Upper lobe of right lung (tissue), 1 donor: ENCODE measurements at regions not wholly inside any gene's neighbourhood (a gene's known extent, or its start where the extent isn't known, plus 50 kb on each side); places are given as distances from the start of the nearest gene placed in this dataset.

Experiments used
- ATAC-seq: fragments of 200-7000 bp; cut with Tn5 transposase; one replicate; pipeline ENCODE4 v1.9.1; 2020; ENCODE audit warnings: mild to moderate bottlenecking, moderate library complexity
- DNase-seq: peaks from one replicate; pipeline ENCODE4 v3.0.0-alpha.2; 2020
- H3K27ac ChIP-seq: fragments of 200-600 bp; one replicate; pipeline ENCODE4 v1.8.0; 2022
- H3K27me3 ChIP-seq: fragments of 200-600 bp; one replicate; pipeline ENCODE4 v1.8.0; 2022; ENCODE audit warnings: mild to moderate bottlenecking
- H3K36me3 ChIP-seq: fragments of 200-600 bp; one replicate; pipeline ENCODE4 v1.8.0; 2022
- H3K4me1 ChIP-seq: fragments of 200-600 bp; one replicate; pipeline ENCODE4 v1.8.0; 2022
- H3K4me3 ChIP-seq: fragments of 200-600 bp; one replicate; pipeline ENCODE4 v1.8.0; 2022; ENCODE audit warnings: mild to moderate bottlenecking
- H3K9me3 ChIP-seq: fragments of 200-600 bp; one replicate; pipeline ENCODE4 v1.8.0; 2022
- intact Hi-C: fragments of 100-400 bp; cut with DNase I; formaldehyde crosslinking; loops from one replicate; pipeline ENCODE4 v1.11.0; 2022
- TF ChIP-seq, protein P1 (sequence below): fragments of 200-600 bp; IDR thresholded peaks from one replicate; pipeline ENCODE4 v1.8.0; 2022; ENCODE audit warnings: antibody characterized with exemption
- donor health status: DM: no; HTN: yes; CAD: no; lungs with severe emphysema.

DNA sequence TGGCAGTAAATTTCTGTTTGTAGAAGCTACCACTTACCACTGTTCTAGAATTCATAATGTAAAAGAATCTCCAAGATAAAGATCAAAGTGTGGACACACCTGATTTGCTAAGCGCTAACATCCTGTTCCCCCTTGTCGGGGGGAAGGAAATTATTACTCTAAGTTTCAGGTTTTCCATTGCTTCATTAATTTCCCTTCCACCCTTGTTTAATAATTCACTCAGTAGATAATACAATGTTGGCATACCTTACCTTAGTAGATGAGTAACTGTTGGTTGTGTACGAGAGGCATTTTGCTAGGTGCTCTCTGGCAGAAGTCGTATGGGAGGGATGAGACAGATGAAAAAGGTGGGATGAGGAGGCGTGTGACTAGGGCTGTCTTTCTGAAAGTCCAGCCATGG lies 641.2 kb upstream of the ARRDC4 start:
- no peak overlapping the region for H3K27ac ChIP-seq
- H3K36me3 ChIP-seq, result no peaks in the 10 kb centered on the region
- no peaks in the 10 kb centered on the region for H3K9me3 ChIP-seq
- no peak overlapping the region for H3K4me3 ChIP-seq
- no peaks in the 10 kb centered on the region for H3K27me3 ChIP-seq
- intact Hi-C loops, result no loop called here
- TF ChIP-seq, protein P1, sequence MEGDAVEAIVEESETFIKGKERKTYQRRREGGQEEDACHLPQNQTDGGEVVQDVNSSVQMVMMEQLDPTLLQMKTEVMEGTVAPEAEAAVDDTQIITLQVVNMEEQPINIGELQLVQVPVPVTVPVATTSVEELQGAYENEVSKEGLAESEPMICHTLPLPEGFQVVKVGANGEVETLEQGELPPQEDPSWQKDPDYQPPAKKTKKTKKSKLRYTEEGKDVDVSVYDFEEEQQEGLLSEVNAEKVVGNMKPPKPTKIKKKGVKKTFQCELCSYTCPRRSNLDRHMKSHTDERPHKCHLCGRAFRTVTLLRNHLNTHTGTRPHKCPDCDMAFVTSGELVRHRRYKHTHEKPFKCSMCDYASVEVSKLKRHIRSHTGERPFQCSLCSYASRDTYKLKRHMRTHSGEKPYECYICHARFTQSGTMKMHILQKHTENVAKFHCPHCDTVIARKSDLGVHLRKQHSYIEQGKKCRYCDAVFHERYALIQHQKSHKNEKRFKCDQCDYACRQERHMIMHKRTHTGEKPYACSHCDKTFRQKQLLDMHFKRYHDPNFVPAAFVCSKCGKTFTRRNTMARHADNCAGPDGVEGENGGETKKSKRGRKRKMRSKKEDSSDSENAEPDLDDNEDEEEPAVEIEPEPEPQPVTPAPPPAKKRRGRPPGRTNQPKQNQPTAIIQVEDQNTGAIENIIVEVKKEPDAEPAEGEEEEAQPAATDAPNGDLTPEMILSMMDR, result no peak
- no peaks in the 10 kb centered on the region for H3K4me1 ChIP-seq
- DNase-seq, result no peak
- no peak for ATAC-seq

DNA sequence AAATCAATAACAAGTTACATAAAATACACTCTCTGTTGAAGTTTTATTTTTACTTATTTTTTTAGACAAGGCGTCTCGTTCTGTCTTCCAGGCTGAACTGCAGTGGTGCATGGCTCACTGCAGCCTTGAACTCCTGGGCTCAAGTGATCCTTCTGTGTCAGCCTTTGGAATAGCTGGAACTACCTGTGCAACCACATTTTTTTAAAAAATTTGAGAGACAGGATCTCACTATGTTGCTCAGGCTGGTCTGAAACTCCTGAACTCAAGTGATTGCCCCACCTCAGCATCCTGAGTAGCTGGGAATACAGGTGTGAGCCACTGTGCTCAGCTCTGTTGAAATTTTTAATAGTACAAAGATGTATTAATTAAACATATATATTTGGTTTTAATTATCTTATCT lies 614.3 kb upstream of the ARRDC4 start:
- DNase-seq, result no peak
- no peak for ATAC-seq
- Histone ChIP-seq H3K9me3 (no peaks in the 10 kb centered on the region), H3K36me3 (no peaks in the 10 kb centered on the region), H3K4me3 (no peak overlapping the region), H3K27me3 (no peaks in the 10 kb centered on the region), H3K27ac (no peak overlapping the region), H3K4me1 (no peaks in the 10 kb centered on the region)
- TF ChIP-seq, protein P1, result no peak
- intact Hi-C loops, result no loop called here

DNA sequence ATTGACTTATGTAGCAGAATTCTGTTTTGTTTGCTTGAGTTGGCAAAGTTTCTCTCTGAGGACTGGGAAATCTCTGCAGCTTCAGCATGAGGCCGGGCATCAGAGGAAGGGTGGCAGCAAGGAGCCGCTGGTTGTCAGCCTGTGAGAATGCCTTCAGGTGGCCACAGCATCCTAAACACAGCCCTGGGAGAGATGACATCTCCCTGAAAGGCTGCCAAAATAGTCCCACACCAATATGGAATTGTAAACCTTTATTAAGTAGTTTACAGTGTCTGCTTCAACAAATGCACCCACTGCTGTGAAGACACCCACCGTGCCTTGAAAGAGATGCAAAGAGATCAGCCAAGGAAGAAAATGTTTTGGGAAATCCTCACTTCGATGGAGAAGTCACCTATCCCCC lies 609.7 kb upstream of the ARRDC4 start:
- TF ChIP-seq, protein P1, result no peak
- H3K4me3 ChIP-seq, result no peak overlapping the region
- H3K36me3 ChIP-seq, result no peaks in the 10 kb centered on the region
- intact Hi-C loops, result no loop called here
- H3K27ac ChIP-seq, result no peak overlapping the region
- no peaks in the 10 kb centered on the region for H3K4me1 ChIP-seq
- DNase-seq (no peak), ATAC-seq (no peak)
- H3K9me3 ChIP-seq, result no peaks in the 10 kb centered on the region
- H3K27me3 ChIP-seq, result no peaks in the 10 kb centered on the region

DNA sequence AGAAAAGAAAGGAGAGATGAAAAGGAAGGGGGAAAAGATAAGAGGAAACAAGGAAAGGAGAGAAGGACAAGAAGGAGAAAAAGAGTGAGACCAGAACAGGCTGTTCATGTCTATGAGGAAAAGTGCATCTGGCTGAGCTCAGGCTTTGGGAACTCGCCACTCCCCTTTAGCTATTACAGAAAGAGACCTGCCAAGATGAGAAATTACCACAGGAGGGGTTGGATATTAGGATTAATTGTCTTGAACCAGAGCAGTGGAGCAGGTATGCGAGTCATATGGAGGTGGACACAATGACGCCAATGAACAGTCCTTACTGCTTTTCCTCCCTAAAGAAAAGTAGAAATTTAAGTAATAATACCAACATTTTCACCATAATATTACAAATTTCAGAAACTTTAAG lies 577.0 kb upstream of the ARRDC4 start:
- TF ChIP-seq, protein P1, result no peak
- DNase-seq (no peak), ATAC-seq (no peak)
- H3K4me1 ChIP-seq, result no peaks in the 10 kb centered on the region
- no peaks in the 10 kb centered on the region for H3K36me3 ChIP-seq
- H3K27me3 ChIP-seq, result no peaks in the 10 kb centered on the region
- H3K4me3 ChIP-seq, result no peak overlapping the region
- no peaks in the 10 kb centered on the region for H3K9me3 ChIP-seq
- H3K27ac ChIP-seq, result no peak overlapping the region
- intact Hi-C loops, result no loop called here

DNA sequence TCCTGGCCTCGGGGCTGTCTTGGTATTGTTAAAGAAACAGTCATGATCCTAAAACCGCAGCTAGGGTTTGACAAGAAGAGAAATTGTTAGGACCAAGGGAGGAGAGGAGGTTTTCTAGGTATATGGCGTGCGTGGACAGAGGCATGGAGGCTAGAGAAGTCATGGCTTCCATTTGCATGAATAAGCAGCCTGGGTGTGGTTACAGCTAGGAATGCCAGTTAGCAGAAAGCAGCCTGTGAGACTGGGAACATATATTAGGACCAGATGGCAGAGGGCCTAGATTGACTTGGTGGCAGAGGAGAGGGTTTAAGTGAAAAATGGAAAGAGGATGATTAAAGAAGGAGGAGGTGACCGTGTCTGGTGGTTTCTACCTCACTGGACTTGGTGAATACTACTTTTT lies 573.6 kb upstream of the ARRDC4 start:
- Histone ChIP-seq H3K27ac (no peak overlapping the region), H3K9me3 (no peaks in the 10 kb centered on the region), H3K36me3 (no peaks in the 10 kb centered on the region), H3K4me1 (no peaks in the 10 kb centered on the region), H3K4me3 (no peak overlapping the region), H3K27me3 (no peaks in the 10 kb centered on the region)
- ATAC-seq (no peak), DNase-seq (no peak)
- intact Hi-C loops, result no loop called here
- TF ChIP-seq, protein P1, result no peak

DNA sequence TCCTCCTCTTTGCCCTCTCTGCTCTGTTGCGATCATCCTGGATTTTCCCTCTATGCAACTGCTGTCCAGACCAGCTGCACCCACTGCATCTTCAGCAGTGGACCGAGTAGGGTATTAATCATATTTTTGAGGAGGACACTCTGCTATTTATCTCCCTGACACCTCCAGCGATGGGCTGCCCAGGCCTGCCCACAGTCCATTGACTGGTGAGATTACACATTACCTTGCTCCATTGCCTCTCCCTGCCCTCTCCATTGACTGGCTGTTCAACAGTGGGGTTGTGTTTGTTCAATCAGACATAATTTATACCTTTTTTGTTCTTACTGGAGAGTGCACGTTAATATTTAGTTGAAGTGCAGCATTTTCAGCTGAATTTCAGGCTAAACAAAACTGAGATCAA lies 559.3 kb upstream of the ARRDC4 start:
- DNase-seq (no peak), ATAC-seq (no peak)
- intact Hi-C loops, result no loop called here
- Histone ChIP-seq H3K36me3 (no peaks in the 10 kb centered on the region), H3K4me1 (no peaks in the 10 kb centered on the region), H3K4me3 (no peak overlapping the region), H3K27ac (no peak overlapping the region), H3K9me3 (no peaks in the 10 kb centered on the region), H3K27me3 (no peaks in the 10 kb centered on the region)
- TF ChIP-seq, protein P1, result no peak
